B cell (primary cell): ENCODE measurements at regions not wholly inside any gene's neighbourhood (a gene's known extent, or its start where the extent isn't known, plus 50 kb on each side); places are given as distances from the start of the nearest gene placed in this dataset.

Experiments used
- ATAC-seq: fragments of 200-7000 bp; cut with Tn5 transposase; one replicate; pipeline ENCODE4 v1.10.0; 2021; ENCODE audit warnings: low read depth, mild to moderate bottlenecking, moderate number of reproducible peaks, moderate library complexity
- CTCF ChIA-PET: fragments of 350-600 bp; sonication (Branson Sonifier 250); formaldehyde crosslinking; loops from one replicate; lab custom pipeline; 2021; ENCODE audit warnings: antibody characterized with exemption, inconsistent platforms; lab: Charles Lee
- POLR2A ChIA-PET: fragments of 350-600 bp; sonication (Branson Sonifier 250); formaldehyde crosslinking; loops from one replicate; lab custom pipeline; 2021; ENCODE audit warnings: antibody characterized with exemption; lab: Charles Lee
- DNase-seq: peaks from one replicate; pipeline ENCODE4 v3.0.0; 2013
- H2AFZ ChIP-seq: 2 replicates; pipeline ENCODE4 v1.6.1; 2012; ENCODE audit warnings: mild to moderate bottlenecking, low read depth, low read length; ENCODE audit not compliant: insufficient read depth, poor library complexity, severe bottlenecking
- H3K27ac ChIP-seq, 2 donors: 1 replicate in 1 of 2; 2 replicates in 1 of 2; pipeline ENCODE4 v1.5.1; 2012 to 2013; ENCODE audit warnings: low read length in 2 of 2, mild to moderate bottlenecking in 2 of 2, moderate library complexity in 1 of 2
- H3K27me3 ChIP-seq, 4 experiments: fragments of 200-600 bp in 1 of 4; sonication (generic) in 1 of 4; replicated peaks in 1 of 4; 1 replicate in 2 of 4; 2 replicates in 2 of 4; pipeline versions ENCODE4 v1.6.1 to v1.7.0; 2013 to 2016; ENCODE audit warnings: low read length in 3 of 4, mild to moderate bottlenecking in 2 of 4, mixed read lengths in 1 of 4, moderate library complexity in 1 of 4; ENCODE audit not compliant: insufficient read depth in 4 of 4, control insufficient read depth in 3 of 4; ENCODE audit errors: control extremely low read depth in 1 of 4
- H3K36me3 ChIP-seq, 2 experiments: replicated peaks in 1 of 2; 1 replicate in 1 of 2; 2 replicates in 1 of 2; pipeline versions ENCODE4 v1.6.1 to v1.7.1; 2013; ENCODE audit warnings: low read length in 1 of 2; ENCODE audit not compliant: insufficient read depth in 2 of 2, control insufficient read depth in 1 of 2; ENCODE audit errors: control extremely low read depth in 1 of 2, extremely low read depth in 1 of 2
- H3K4me1 ChIP-seq, 2 donors: fragments of 200-600 bp in 1 of 2; sonication (generic) in 1 of 2; 1 replicate in 1 of 2; 2 replicates in 1 of 2; pipeline versions ENCODE4 v1.5.1 to v1.6.1; 2013 to 2017; ENCODE audit warnings: low read length in 2 of 2; ENCODE audit not compliant: control insufficient read depth in 2 of 2, insufficient read depth in 2 of 2
- H3K4me2 ChIP-seq: replicated peaks from 2 replicates; pipeline ENCODE3; 2012; ENCODE audit warnings: mild to moderate bottlenecking, low read depth, low read length; ENCODE audit not compliant: poor library complexity, severe bottlenecking
- H3K4me3 ChIP-seq, 5 experiments: fragments of 200-600 bp in 1 of 5; sonication (generic) in 1 of 5; 1 replicate in 3 of 5; 2 replicates in 2 of 5; pipeline versions ENCODE4 v1.5.1 to v1.7.0; 2011 to 2016; ENCODE audit warnings: low read length in 4 of 5, mild to moderate bottlenecking in 4 of 5, low read depth in 2 of 5, control low read depth in 1 of 5, moderate library complexity in 1 of 5; ENCODE audit not compliant: insufficient read depth in 1 of 5; ENCODE audit errors: control extremely low read depth in 1 of 5, extremely low read depth in 1 of 5
- H3K79me2 ChIP-seq: fragments of 200-600 bp; sonication (generic); one replicate; pipeline ENCODE4 v1.6.0; 2016; ENCODE audit warnings: low read length; ENCODE audit not compliant: control insufficient read depth, insufficient read depth
- H3K9ac ChIP-seq: fragments of 200-600 bp; sonication (generic); 2 replicates; pipeline ENCODE4 v1.6.1; 2017; ENCODE audit warnings: mild to moderate bottlenecking, low read length, moderate library complexity
- H3K9me3 ChIP-seq, 3 donors: one replicate each; pipeline versions ENCODE4 v1.6.1 to v1.7.1; 2013; ENCODE audit warnings: low read length in 2 of 3; ENCODE audit not compliant: control insufficient read depth in 2 of 3, insufficient read depth in 1 of 3; ENCODE audit errors: control extremely low read depth in 1 of 3
- H4K20me1 ChIP-seq: 2 replicates; pipeline ENCODE4 v1.6.0; 2012; ENCODE audit warnings: mild to moderate bottlenecking, low read length; ENCODE audit not compliant: insufficient read depth, control insufficient read depth, poor library complexity, severe bottlenecking
- H3K27ac Mint-ChIP-seq: one replicate; pipeline ENCODE4 v1.8.0; 2021; ENCODE audit warnings: mixed read lengths
- H3K27me3 Mint-ChIP-seq: one replicate; pipeline ENCODE4 v1.8.0; 2021; ENCODE audit warnings: mixed read lengths
- H3K4me1 Mint-ChIP-seq: one replicate; pipeline ENCODE4 v1.8.0; 2021; ENCODE audit warnings: mixed read lengths
- H3K4me3 Mint-ChIP-seq: one replicate; pipeline ENCODE4 v1.8.0; 2021; ENCODE audit warnings: mixed read lengths
- H3K9me3 Mint-ChIP-seq: one replicate; pipeline ENCODE4 v1.8.0; 2022; ENCODE audit warnings: mixed read lengths; ENCODE audit not compliant: insufficient read depth
- EZH2 ChIP-seq: IDR thresholded peaks from 2 replicates; pipeline ENCODE4 v1.6.1; 2012; ENCODE audit warnings: borderline replicate concordance, low read depth, mild to moderate bottlenecking, moderate library complexity, low read length; ENCODE audit not compliant: insufficient read depth, poor library complexity, severe bottlenecking
- WGBS: methylation state at CpG from one replicate; pipeline ENCODE4 v1.1.5; 2013; ENCODE audit warnings: missing lambda C conversion rate; ENCODE audit not compliant: insufficient coverage; 5-methylcytosine and 5-hydroxymethylcytosine counted together
- intact Hi-C: fragments of 100-400 bp; cut with micrococcal nuclease; formaldehyde crosslinking; loops from one replicate; pipeline ENCODE4 v1.10.0; 2022
- TF ChIP-seq, protein P1 (sequence below): fragments of 200-600 bp; IDR thresholded peaks from one replicate; pipeline ENCODE4 v1.8.0; 2022; ENCODE audit warnings: antibody characterized with exemption, mild to moderate bottlenecking

DNA sequence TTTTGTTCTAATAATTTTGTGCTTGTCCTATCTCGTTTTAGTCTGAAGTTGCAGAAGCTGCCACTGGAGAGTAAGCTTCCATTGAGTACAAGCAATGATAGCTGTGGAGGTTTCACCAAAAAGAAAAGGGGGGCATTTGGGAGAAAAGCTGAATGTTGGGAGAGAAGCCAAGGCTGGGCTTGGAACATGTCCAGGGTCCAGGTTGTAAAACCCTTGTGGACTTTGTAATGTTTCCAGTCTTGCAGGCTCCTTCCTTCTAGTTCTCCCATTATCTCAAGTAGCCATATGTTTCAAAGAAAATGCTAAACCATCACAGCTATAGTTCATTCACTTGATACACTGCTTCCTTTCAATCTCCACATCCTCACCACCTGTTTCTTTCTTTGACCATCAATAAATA is 880.2 kb downstream of the NLGN4Y start:
- Mint-ChIP-seq H3K4me1 (no peaks in the 10 kb centered on the region), H3K27me3 (no peaks in the 10 kb centered on the region), H3K27ac (no peak overlapping the region), H3K9me3 (no peaks in the 10 kb centered on the region), H3K4me3 (no peak overlapping the region)
- no peak overlapping the region for H3K27ac ChIP-seq
- no peak for TF ChIP-seq EZH2
- TF ChIP-seq, protein P1, sequence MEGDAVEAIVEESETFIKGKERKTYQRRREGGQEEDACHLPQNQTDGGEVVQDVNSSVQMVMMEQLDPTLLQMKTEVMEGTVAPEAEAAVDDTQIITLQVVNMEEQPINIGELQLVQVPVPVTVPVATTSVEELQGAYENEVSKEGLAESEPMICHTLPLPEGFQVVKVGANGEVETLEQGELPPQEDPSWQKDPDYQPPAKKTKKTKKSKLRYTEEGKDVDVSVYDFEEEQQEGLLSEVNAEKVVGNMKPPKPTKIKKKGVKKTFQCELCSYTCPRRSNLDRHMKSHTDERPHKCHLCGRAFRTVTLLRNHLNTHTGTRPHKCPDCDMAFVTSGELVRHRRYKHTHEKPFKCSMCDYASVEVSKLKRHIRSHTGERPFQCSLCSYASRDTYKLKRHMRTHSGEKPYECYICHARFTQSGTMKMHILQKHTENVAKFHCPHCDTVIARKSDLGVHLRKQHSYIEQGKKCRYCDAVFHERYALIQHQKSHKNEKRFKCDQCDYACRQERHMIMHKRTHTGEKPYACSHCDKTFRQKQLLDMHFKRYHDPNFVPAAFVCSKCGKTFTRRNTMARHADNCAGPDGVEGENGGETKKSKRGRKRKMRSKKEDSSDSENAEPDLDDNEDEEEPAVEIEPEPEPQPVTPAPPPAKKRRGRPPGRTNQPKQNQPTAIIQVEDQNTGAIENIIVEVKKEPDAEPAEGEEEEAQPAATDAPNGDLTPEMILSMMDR: no peak
- no peaks in the 10 kb centered on the region for H3K79me2 ChIP-seq
- H3K4me1 ChIP-seq: no peaks in the 10 kb centered on the region
- no peaks in the 10 kb centered on the region for H3K36me3 ChIP-seq
- no peaks in the 10 kb centered on the region for H3K27me3 ChIP-seq
- ATAC-seq (no peak), DNase-seq (no peak)
- intact Hi-C loops: no loop called here
- no peak overlapping the region for H3K4me3 ChIP-seq
- H3K9ac ChIP-seq: no peak overlapping the region
- no peaks in the 10 kb centered on the region for H4K20me1 ChIP-seq
- 60% methylated on average over 1 of the region's 1 CpG for WGBS
- no peak overlapping the region for H3K4me2 ChIP-seq
- H3K9me3 ChIP-seq: no peaks in the 10 kb centered on the region
- ChIA-PET CTCF (no interaction called here), POLR2A (no interaction called here)
- H2AFZ ChIP-seq: no peak overlapping the region

DNA sequence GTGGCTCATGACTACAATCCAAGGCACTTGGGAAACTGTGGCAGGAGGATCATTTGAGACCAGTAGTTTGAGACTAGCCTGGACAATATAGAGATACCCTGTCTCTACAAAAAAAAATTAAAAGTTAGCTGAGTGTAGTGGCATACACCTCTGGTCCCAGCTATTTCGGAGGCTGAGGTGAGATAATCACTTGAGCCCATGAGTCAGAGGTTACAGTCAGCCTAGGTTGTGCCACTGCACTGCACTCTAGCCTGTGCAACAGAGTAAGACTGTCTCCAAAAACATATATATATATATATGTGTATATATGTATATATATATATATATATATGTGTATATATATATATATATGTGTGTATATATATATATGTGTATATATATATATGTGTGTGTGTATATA is 890.8 kb downstream of the NLGN4Y start:
- DNase-seq (no peak), ATAC-seq (no peak)
- H3K4me2 ChIP-seq: no peak overlapping the region
- no peak overlapping the region for H3K27ac Mint-ChIP-seq
- no peaks in the 10 kb centered on the region for H3K9me3 ChIP-seq
- TF ChIP-seq EZH2: no peak
- TF ChIP-seq, protein P1: no peak
- no peak overlapping the region for H3K9ac ChIP-seq
- POLR2A ChIA-PET: no interaction called here
- H3K9me3 Mint-ChIP-seq: no peaks in the 10 kb centered on the region
- no peak overlapping the region for H3K4me3 Mint-ChIP-seq
- intact Hi-C loops: no loop called here
- no CpG with 5 or more reads among the region's 1 CpG for WGBS
- H3K27ac ChIP-seq: no peak overlapping the region
- no peaks in the 10 kb centered on the region for H3K27me3 ChIP-seq
- H3K27me3 Mint-ChIP-seq: no peaks in the 10 kb centered on the region
- no peaks in the 10 kb centered on the region for H3K4me1 Mint-ChIP-seq
- no peaks in the 10 kb centered on the region for H3K4me1 ChIP-seq
- no peaks in the 10 kb centered on the region for H3K36me3 ChIP-seq
- no peaks in the 10 kb centered on the region for H3K79me2 ChIP-seq
- H2AFZ ChIP-seq: no peak overlapping the region
- no peak overlapping the region for H3K4me3 ChIP-seq
- no peaks in the 10 kb centered on the region for H4K20me1 ChIP-seq
- CTCF ChIA-PET: no interaction called here
